ENCODE measurements at regions not wholly inside any gene's neighbourhood (a gene's known extent, or its start where the extent isn't known, plus 50 kb on each side); places are given as distances from the start of the nearest gene placed in this dataset.

DNA sequence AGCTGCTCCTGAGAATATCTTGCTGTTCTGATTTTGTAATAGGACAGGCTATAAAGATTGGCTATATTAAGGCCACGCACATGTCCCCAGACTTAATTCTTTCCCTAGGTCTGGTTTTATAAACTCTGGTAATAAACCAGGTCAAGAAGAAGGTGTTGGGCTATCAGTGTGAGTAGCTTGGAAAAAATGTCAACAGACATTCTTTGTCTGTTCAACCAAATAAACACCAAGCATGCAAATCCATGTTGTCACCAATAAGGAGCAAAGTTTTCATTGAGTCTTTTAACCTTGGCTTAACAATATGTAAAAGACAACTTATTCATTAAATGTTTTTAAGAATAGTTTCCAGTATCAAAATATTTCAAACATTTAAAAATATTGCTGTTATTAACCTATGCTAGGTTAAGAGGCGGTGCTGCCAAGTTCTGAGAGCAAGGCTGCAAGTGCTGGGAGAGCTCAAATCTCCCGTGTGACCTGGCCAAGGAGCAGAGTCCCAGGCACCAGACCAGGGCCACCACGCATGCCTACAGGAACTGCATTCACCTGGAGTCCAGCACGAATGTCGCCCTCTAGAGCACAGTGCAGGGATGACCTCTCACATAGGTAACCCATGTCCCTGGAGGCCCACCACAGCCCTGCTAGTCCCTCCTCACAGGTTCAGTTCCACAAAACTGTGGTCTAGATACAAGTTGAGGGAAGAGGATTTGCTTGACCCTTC, 120.5 kb upstream of the POU3F3 start:
- Histone ChIP-seq H3K36me3 (ENCODE audit: insufficient read depth, low read length) (no peaks in the 10 kb centered on the region), H3K4me3 (ENCODE audit: low read length) (no peak overlapping the region), H3K27ac (ENCODE audit: low read depth, low read length) (no peak overlapping the region), H3K9ac (ENCODE audit: low read depth, low read length) (no peak overlapping the region), H3K9me3 (ENCODE audit: insufficient read depth, low read depth, low read length) (peaks cover 9% of the 10 kb centered on the region), H3K4me1 (ENCODE audit: insufficient read depth, low read length) (no peaks in the 10 kb centered on the region), H3K27me3 (ENCODE audit: insufficient read depth, low read length) (no peaks in the 10 kb centered on the region)
- WGBS: 63% methylated on average over 6 of the region's 6 CpGs

DNA sequence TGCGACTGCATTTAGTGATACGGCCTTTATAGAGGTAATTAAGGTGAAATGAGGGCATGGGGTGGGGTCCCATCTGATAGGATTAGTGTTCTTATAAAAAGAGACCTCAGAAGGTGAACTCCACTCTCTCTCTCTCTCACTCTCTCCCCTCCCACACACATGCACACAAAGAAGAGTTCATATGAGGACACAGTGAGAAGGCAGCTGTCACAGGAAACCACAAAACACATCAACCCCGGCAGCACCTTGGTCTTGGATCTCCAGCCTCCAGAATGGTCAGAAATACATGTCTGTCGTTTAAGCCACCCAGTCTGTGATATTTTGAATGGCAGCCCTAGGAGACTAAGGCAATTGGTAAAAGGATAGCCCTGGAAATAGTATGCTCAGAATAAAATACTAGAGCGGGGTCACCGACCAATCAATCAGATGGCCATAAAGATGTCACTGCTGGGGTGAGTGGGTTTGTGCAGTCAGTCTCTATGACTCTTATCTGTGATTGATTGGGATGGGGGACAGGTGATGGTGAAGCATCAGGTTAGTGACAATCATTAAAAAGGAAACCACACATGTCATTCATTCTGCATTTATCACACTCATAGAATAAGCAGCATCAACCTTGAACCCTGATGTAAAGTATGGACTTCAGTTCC, 118.9 kb upstream of the POU3F3 start:
- no peak overlapping the region for H3K27ac ChIP-seq (ENCODE audit: low read depth, low read length)
- WGBS: 92% methylated on average over 6 of the region's 6 CpGs

DNA sequence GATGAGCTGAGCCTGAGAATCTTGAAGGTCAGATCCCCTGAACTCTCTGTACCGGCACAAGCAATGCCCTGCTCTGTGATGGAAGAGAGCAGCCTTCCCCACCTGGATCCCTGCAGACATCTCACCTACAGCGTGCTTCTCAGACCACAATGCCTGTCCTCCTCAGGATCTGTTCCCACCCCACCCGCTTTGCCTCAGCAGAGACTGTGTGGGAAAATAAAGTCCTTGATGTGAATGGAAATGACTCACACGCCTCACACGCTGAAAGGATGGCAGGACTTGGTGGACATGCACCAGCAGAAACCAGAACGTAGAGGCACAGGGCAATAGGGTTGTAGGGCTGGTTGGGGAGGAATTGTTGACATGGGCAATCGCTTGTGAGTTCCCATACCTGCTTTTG, 117.9 kb upstream of the POU3F3 start:
- Histone ChIP-seq H3K9me3 (ENCODE audit: insufficient read depth, low read depth, low read length) (0 out of 2 replicates have a peak, but pooled peaks cover 3% of the 10 kb centered on the region), H3K27ac (ENCODE audit: low read depth, low read length) (no peak overlapping the region), H3K36me3 (ENCODE audit: insufficient read depth, low read length) (no peaks in the 10 kb centered on the region), H3K4me1 (ENCODE audit: insufficient read depth, low read length) (no peaks in the 10 kb centered on the region), H3K9ac (ENCODE audit: low read depth, low read length) (no peak overlapping the region), H3K27me3 (ENCODE audit: insufficient read depth, low read length) (no peaks in the 10 kb centered on the region), H3K4me3 (ENCODE audit: low read length) (no peak overlapping the region)
- WGBS: 95% methylated on average over 7 of the region's 7 CpGs

More for the DNA sequence above, 118.9 kb upstream of the POU3F3 start:
- H3K4me1 ChIP-seq (ENCODE audit: insufficient read depth, low read length): no peaks in the 10 kb centered on the region
- no peaks in the 10 kb centered on the region for H3K36me3 ChIP-seq (ENCODE audit: insufficient read depth, low read length)
- H3K27me3 ChIP-seq (ENCODE audit: insufficient read depth, low read length): no peaks in the 10 kb centered on the region
- H3K9me3 ChIP-seq (ENCODE audit: insufficient read depth, low read depth, low read length): peaks cover 9% of the 10 kb centered on the region
- H3K9ac ChIP-seq (ENCODE audit: low read depth, low read length): no peak overlapping the region
- H3K4me3 ChIP-seq (ENCODE audit: low read length): no peak overlapping the region

DNA sequence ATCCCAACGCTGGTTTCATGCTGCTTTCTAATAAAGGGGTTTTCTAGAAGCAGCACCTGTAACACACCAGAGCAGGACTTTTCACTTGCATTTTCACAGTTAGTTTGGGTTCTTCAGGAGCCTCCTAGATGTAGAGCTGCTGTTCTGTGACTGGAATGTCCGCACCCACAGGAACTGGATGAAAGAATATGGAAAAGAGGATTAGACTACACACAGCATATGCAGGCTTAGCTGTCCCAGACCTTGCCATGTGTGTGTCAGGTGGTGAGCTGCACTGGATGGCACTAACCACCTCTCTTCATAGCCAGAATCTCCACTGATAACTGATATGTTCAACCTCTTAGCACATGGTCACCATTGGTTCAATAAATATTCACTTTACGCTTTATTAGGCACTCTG, 112.1 kb upstream of the POU3F3 start:
- no peaks in the 10 kb centered on the region for H3K9me3 ChIP-seq (ENCODE audit: insufficient read depth, low read depth, low read length)
- no peaks in the 10 kb centered on the region for H3K4me1 ChIP-seq (ENCODE audit: insufficient read depth, low read length)
- H3K36me3 ChIP-seq (ENCODE audit: insufficient read depth, low read length): no peaks in the 10 kb centered on the region
- no peak overlapping the region for H3K27ac ChIP-seq (ENCODE audit: low read depth, low read length)
- no peak overlapping the region for H3K4me3 ChIP-seq (ENCODE audit: low read length)
- H3K27me3 ChIP-seq (ENCODE audit: insufficient read depth, low read length): no peaks in the 10 kb centered on the region
- 91% methylated on average over 3 of the region's 3 CpGs for WGBS
- no peak overlapping the region for H3K9ac ChIP-seq (ENCODE audit: low read depth, low read length)

DNA sequence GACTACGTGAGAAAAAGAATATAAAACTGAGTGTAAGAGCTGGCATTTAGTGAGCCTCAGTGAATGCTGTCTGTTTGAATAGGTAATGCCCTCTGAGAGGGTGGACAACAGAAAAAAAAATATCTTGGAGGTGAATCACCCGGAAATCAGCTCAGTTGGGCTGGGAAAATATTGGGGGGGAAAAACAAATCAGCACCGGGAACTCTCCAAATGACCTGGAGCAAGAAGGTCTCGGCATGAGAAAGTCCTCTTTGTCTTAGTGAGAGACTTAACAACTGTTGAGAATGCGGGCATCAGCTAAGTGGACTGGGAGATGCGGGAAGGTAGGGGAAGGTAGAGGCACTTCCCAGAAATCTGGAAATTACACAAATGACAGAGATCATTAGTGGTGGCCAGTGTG, 109.4 kb upstream of the POU3F3 start:
- H3K27ac ChIP-seq (ENCODE audit: low read depth, low read length): no peak overlapping the region
- no peak overlapping the region for H3K4me3 ChIP-seq (ENCODE audit: low read length)
- no peak overlapping the region for H3K9ac ChIP-seq (ENCODE audit: low read depth, low read length)
- H3K9me3 ChIP-seq (ENCODE audit: insufficient read depth, low read depth, low read length): no peaks in the 10 kb centered on the region
- H3K27me3 ChIP-seq (ENCODE audit: insufficient read depth, low read length): no peaks in the 10 kb centered on the region
- WGBS: 81% methylated on average over 6 of the region's 6 CpGs
- H3K4me1 ChIP-seq (ENCODE audit: insufficient read depth, low read length): 0 out of 2 replicates have a peak, but pooled peaks cover 7% of the 10 kb centered on the region
- H3K36me3 ChIP-seq (ENCODE audit: insufficient read depth, low read length): no peaks in the 10 kb centered on the region

DNA sequence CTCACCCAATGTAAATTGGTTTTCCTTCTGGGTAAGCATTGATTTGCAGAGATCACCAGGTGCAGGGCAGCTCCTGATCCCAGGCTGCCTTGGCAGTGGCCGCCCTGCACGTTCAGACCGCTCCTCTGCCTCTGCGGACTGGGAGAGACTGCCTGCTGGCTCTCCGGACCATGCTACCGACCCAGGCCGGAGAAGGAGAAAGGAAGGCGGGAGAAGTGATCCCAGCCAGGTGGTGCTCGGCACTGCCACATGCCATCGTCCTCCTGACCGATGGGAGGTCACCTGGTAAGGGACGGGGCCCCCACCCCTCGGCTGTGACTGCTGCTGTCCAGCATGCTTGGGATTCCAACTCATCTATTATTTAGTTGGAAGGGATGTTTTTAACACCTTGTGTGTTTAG, 108.1 kb upstream of the POU3F3 start:
- Histone ChIP-seq H3K9me3 (ENCODE audit: insufficient read depth, low read depth, low read length) (no peaks in the 10 kb centered on the region), H3K4me3 (ENCODE audit: low read length) (no peak overlapping the region), H3K27ac (ENCODE audit: low read depth, low read length) (no peak overlapping the region), H3K27me3 (ENCODE audit: insufficient read depth, low read length) (no peaks in the 10 kb centered on the region), H3K4me1 (ENCODE audit: insufficient read depth, low read length) (0 out of 2 replicates have a peak, but pooled peaks cover 7% of the 10 kb centered on the region), H3K9ac (ENCODE audit: low read depth, low read length) (no peak overlapping the region), H3K36me3 (ENCODE audit: insufficient read depth, low read length) (no peaks in the 10 kb centered on the region)
- WGBS: 80% methylated on average over 13 of the region's 13 CpGs

DNA sequence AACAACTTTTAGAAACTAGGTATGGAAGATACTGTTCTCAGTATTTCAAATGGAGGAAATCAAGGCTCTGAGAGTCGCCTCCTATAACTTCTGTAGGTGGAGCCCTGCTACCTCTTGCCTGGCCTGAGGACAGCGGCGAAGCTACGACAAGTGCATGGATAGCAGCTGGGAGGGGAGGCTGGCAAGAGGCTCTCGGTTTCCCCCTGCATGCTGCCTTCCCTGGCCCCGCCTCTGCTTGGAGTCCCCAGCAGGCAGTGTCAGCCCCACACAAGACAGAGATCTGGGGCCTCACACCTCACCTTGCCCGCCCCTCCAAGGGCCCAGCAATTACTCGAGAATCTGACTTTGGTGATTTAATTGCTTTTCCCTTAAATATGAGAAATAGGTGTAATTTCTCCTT, 107.6 kb upstream of the POU3F3 start:
- no peak overlapping the region for H3K9ac ChIP-seq (ENCODE audit: low read depth, low read length)
- no peaks in the 10 kb centered on the region for H3K36me3 ChIP-seq (ENCODE audit: insufficient read depth, low read length)
- no peaks in the 10 kb centered on the region for H3K9me3 ChIP-seq (ENCODE audit: insufficient read depth, low read depth, low read length)
- H3K27ac ChIP-seq (ENCODE audit: low read depth, low read length): no peak overlapping the region
- no peak overlapping the region for H3K4me3 ChIP-seq (ENCODE audit: low read length)
- no peaks in the 10 kb centered on the region for H3K27me3 ChIP-seq (ENCODE audit: insufficient read depth, low read length)
- 0 out of 2 replicates have a peak, but pooled peaks cover 7% of the 10 kb centered on the region for H3K4me1 ChIP-seq (ENCODE audit: insufficient read depth, low read length)
- 80% methylated on average over 7 of the region's 8 CpGs for WGBS

DNA sequence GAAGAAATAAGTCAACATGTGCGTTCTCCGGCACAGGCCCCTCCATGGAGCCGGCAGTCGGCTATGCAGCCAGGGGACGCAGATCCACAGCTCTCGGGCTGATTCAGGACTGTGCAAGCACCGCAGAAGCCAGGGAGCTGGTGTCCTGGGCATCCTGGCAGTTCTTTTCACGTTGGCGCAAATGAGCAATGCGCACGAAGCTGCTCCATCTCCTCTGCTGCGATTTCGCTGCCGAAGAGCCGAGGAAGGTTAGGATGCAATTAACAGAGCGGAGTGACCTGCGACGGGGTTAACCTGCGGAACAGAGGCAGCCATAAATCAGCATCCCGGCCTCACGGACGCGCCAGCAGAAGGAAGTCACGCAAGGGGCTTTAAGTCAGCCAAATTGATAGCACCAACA, 107.1 kb upstream of the POU3F3 start:
- H3K27ac ChIP-seq (ENCODE audit: low read depth, low read length): no peak overlapping the region
- H3K4me3 ChIP-seq (ENCODE audit: low read length): no peak overlapping the region
- H3K9me3 ChIP-seq (ENCODE audit: insufficient read depth, low read depth, low read length): no peaks in the 10 kb centered on the region
- H3K9ac ChIP-seq (ENCODE audit: low read depth, low read length): no peak overlapping the region
- no peaks in the 10 kb centered on the region for H3K27me3 ChIP-seq (ENCODE audit: insufficient read depth, low read length)
- WGBS: 97% methylated on average over 24 of the region's 24 CpGs
- 0 out of 2 replicates have a peak, but pooled peaks cover 7% of the 10 kb centered on the region for H3K4me1 ChIP-seq (ENCODE audit: insufficient read depth, low read length)
- no peaks in the 10 kb centered on the region for H3K36me3 ChIP-seq (ENCODE audit: insufficient read depth, low read length)

DNA sequence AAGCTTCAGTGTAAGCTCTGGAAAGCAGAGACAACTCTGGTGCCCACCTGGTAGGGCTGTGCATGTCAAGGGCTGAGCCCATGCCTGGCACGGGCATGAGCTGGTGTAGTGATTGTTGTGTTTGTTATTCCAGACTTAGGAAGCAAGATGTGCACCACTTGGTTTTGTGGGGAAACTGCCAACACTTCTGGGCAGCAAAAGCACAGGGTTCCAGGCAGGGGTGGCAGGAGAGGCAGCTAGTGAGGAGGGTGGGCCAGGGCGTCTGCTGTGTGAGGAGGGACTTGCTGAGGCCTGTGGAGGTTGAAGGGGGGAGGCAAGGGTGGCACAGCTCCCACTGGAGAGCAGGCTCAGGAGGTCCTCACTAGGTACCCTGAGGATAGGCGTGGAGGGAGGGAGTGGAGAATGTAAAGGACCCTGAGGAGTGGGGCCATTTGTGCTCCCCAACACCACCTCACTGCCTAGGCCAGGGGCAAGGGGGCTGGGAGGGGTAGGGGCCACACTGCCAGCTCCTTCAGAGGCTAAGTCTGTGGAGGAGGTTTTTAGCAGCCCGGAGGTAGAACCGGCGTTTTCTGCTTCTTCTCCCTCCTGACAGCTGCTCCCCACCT, 104.0 kb upstream of the POU3F3 start:
- no peaks in the 10 kb centered on the region for H3K27me3 ChIP-seq (ENCODE audit: insufficient read depth, low read length)

DNA sequence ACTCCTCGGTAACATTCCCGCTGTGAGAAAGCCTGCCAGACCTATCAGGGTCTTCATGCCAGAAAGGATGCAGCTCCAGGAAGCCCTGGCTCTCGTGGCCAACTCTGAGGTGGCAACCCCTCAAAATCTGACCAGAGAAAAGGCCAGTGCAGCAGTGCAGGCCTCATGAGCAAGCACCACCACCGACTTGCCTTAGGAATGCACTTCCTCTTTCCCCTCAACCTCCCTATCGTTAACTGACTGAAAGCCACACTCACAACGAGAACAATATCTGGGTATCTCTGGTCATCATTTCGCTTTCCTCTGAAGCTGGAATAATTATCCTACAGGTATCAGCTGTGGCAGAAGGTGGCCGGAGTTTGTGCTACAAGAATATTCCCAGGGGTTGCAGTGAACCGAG, 101.4 kb upstream of the POU3F3 start:
- H3K4me1 ChIP-seq (ENCODE audit: insufficient read depth, low read length): peaks cover 17% of the 10 kb centered on the region
- WGBS: 80% methylated on average over 9 of the region's 9 CpGs
- no peak overlapping the region for H3K27ac ChIP-seq (ENCODE audit: low read depth, low read length)
- no peak overlapping the region for H3K9ac ChIP-seq (ENCODE audit: low read depth, low read length)
- H3K4me3 ChIP-seq (ENCODE audit: low read length): no peak overlapping the region
- no peaks in the 10 kb centered on the region for H3K27me3 ChIP-seq (ENCODE audit: insufficient read depth, low read length)
- peaks cover 6% of the 10 kb centered on the region for H3K9me3 ChIP-seq (ENCODE audit: insufficient read depth, low read depth, low read length)
- no peaks in the 10 kb centered on the region for H3K36me3 ChIP-seq (ENCODE audit: insufficient read depth, low read length)

More for the DNA sequence above, 104.0 kb upstream of the POU3F3 start:
- H3K27ac ChIP-seq (ENCODE audit: low read depth, low read length): no peak overlapping the region
- WGBS: 89% methylated on average over 5 of the region's 6 CpGs
- H3K9ac ChIP-seq (ENCODE audit: low read depth, low read length): no peak overlapping the region
- no peaks in the 10 kb centered on the region for H3K9me3 ChIP-seq (ENCODE audit: insufficient read depth, low read depth, low read length)
- no peak overlapping the region for H3K4me3 ChIP-seq (ENCODE audit: low read length)
- 0 out of 2 replicates have a peak, but pooled peaks cover 11% of the 10 kb centered on the region for H3K4me1 ChIP-seq (ENCODE audit: insufficient read depth, low read length)
- H3K36me3 ChIP-seq (ENCODE audit: insufficient read depth, low read length): no peaks in the 10 kb centered on the region
